Esophagus squamous epithelium (tissue), 5 donors: ENCODE measurements at regions not wholly inside any gene's neighbourhood (a gene's known extent, or its start where the extent isn't known, plus 50 kb on each side); places are given as distances from the start of the nearest gene placed in this dataset.

Experiments
- DNase-seq: peaks from one replicate; lab custom pipeline; 2025; lab: John Stamatoyannopoulos, UW
- H3K27ac ChIP-seq, 4 donors: fragments of 200-600 bp; sonication (generic); one replicate each; pipeline ENCODE4 v1.5.1; 2016 to 2019; ENCODE audit warnings: mild to moderate bottlenecking in 1 of 4
- H3K27me3 ChIP-seq, 4 donors: fragments of 200-600 bp; sonication (generic); 1 replicate in 3 of 4; 2 replicates in 1 of 4; pipeline versions ENCODE4 v1.5.1 to v1.6.0; 2017 to 2021; ENCODE audit warnings: antibody characterized with exemption in 1 of 4
- H3K36me3 ChIP-seq, 3 donors: fragments of 200-600 bp; sonication (generic); one replicate each; pipeline ENCODE4 v1.5.1; 2016 to 2019
- H3K4me1 ChIP-seq, 3 donors: fragments of 200-600 bp; sonication (generic); one replicate each; pipeline ENCODE4 v1.5.1; 2017 to 2019
- H3K4me3 ChIP-seq, 4 donors: fragments of 200-600 bp; sonication (generic); 1 replicate in 3 of 4; 2 replicates in 1 of 4; pipeline ENCODE4 v1.5.1; 2016 to 2019; ENCODE audit warnings: mild to moderate bottlenecking in 2 of 4, moderate library complexity in 1 of 4
- H3K9me3 ChIP-seq, 3 donors: fragments of 200-600 bp; sonication (generic); one replicate each; pipeline ENCODE4 v1.5.1; 2016 to 2019
- POLR2A ChIP-seq, 4 donors: fragments of 450-650 bp; IDR thresholded peaks; one replicate each; pipeline ENCODE4 v1.6.1; 2017; ENCODE audit warnings: antibody characterized with exemption in 4 of 4, mild to moderate bottlenecking in 4 of 4, moderate library complexity in 3 of 4
- WGBS, 2 donors: methylation state at CpG; one replicate each; pipeline ENCODE4 v1.1.5; 2018; 5-methylcytosine and 5-hydroxymethylcytosine counted together
- intact Hi-C: fragments of 100-400 bp; cut with DNase I; formaldehyde crosslinking; loops from one replicate; pipeline ENCODE4 v1.15.0; 2022
- TF ChIP-seq, protein P1 (sequence below), 6 experiments: fragments of 450-650 bp in 4 of 6; fragments of 200-600 bp in 2 of 6; sonication (generic) in 2 of 6; IDR thresholded peaks; one replicate each; pipeline ENCODE4 v1.5.1; 2016 to 2019; ENCODE audit warnings: antibody characterized with exemption in 6 of 6, mild to moderate bottlenecking in 4 of 6, moderate library complexity in 4 of 6
- donor health status: DM: yes; HTN: yes; CAD: no.

DNA sequence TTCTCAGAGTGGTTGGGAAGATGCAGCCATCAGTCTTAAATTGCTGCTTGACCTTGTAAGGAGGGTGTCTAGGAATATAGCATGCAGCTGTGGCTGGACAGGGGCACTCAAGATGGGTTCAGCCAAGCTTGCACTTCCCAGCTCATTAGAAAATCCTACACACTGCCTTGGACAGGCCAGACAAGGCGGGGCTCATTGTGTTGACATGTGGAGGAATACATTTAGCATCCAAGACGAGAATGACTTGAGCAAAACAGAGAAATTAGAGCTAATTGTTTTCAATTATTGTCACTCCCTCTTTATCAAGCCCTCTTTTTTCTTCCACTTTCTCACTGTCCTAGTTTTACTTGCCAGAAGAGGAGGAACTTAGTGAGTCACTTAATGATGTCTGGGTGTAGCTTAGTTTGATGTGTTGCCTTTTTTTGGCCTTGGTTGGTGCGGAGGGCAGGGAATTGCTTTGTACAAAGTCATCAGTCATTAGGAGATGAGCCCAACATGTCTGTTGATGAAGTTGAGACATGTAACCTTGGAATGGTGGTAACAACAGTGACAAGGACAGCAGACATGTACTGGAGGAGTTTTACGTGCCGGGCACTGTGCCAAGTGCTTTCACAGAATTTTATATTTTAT lies 1219.3 kb upstream of the WWC1 start:
- Histone ChIP-seq H3K36me3 (no peaks in the 10 kb centered on the region), H3K27ac (no peak overlapping the region), H3K4me3 (peak overlapping the region in 1 of 4 donors; percentile 5), H3K9me3 (no peaks in the 10 kb centered on the region), H3K27me3 (no peaks in the 10 kb centered on the region), H3K4me1 (no peaks in the 10 kb centered on the region)
- DNase-seq = no peak
- no peak for TF ChIP-seq POLR2A (IDR thresholded peaks at IDR 0.05)
- TF ChIP-seq, protein P1, sequence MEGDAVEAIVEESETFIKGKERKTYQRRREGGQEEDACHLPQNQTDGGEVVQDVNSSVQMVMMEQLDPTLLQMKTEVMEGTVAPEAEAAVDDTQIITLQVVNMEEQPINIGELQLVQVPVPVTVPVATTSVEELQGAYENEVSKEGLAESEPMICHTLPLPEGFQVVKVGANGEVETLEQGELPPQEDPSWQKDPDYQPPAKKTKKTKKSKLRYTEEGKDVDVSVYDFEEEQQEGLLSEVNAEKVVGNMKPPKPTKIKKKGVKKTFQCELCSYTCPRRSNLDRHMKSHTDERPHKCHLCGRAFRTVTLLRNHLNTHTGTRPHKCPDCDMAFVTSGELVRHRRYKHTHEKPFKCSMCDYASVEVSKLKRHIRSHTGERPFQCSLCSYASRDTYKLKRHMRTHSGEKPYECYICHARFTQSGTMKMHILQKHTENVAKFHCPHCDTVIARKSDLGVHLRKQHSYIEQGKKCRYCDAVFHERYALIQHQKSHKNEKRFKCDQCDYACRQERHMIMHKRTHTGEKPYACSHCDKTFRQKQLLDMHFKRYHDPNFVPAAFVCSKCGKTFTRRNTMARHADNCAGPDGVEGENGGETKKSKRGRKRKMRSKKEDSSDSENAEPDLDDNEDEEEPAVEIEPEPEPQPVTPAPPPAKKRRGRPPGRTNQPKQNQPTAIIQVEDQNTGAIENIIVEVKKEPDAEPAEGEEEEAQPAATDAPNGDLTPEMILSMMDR (IDR thresholded peaks at IDR 0.05) = no peak
- 39 to 51% methylated on average over 5 of the region's 5 CpGs for WGBS, 2 donors
- intact Hi-C loops = no loop called here

DNA sequence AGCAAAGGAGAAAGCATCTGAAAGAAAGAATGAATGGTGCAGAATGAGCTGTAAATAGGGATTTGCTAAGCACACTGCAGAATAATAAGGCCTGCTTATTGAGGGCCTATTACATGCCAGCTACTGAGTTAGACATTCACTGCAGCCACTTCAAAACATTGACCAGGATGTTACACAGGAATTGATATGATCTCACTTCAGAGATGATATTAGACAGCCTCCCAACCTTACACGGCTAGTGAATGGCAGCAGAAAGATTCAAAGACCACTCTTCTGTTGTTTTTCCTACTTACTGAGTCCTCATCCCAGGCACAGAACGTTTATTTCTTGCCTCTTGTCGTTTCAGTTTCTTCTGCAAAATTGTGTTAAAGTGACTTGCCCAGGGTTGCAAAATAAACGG lies 1209.9 kb upstream of the WWC1 start:
- no peak for DNase-seq
- TF ChIP-seq POLR2A (IDR thresholded peaks at IDR 0.05) = no peak
- TF ChIP-seq, protein P1 (IDR thresholded peaks at IDR 0.05) = no peak
- Histone ChIP-seq H3K9me3 (no peaks in the 10 kb centered on the region), H3K4me1 (no peaks in the 10 kb centered on the region), H3K36me3 (no peaks in the 10 kb centered on the region), H3K4me3 (no peak overlapping the region), H3K27me3 (no peaks in the 10 kb centered on the region), H3K27ac (no peak overlapping the region)
- intact Hi-C loops = no loop called here
- 24 to 27% methylated on average over 4 of the region's 4 CpGs for WGBS, 2 donors

DNA sequence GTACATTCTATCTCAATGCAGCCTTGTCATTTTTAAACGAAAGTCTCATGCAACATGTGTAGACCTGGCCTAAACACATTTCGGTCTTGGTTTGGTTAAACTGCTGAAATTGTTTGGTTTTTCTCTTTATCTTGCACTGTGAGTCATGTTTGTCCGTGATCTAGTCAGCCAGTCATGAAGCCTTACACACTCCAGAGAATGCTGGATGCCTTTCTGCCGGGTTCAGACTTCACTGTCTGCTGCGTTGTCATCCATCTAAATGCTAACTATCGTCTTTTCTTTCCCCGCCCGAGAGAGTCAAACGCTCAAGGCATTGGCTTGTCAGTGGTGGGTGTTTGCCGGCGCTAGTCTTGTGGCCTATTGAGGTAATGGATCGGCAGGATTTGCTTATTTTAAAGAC lies 1194.6 kb upstream of the WWC1 start:
- no peak overlapping the region for H3K27ac ChIP-seq
- no peaks in the 10 kb centered on the region for H3K4me1 ChIP-seq
- H3K4me3 ChIP-seq = no peak overlapping the region
- WGBS, 2 donors = 73 to 77% methylated on average over 10 to 12 of the region's 12 CpGs
- no peak for DNase-seq
- intact Hi-C loops = no loop called here
- H3K9me3 ChIP-seq = no peaks in the 10 kb centered on the region
- no peak for TF ChIP-seq POLR2A (IDR thresholded peaks at IDR 0.05)
- TF ChIP-seq, protein P1 (IDR thresholded peaks at IDR 0.05) = no peak
- H3K36me3 ChIP-seq = no peaks in the 10 kb centered on the region
- no peaks in the 10 kb centered on the region for H3K27me3 ChIP-seq

DNA sequence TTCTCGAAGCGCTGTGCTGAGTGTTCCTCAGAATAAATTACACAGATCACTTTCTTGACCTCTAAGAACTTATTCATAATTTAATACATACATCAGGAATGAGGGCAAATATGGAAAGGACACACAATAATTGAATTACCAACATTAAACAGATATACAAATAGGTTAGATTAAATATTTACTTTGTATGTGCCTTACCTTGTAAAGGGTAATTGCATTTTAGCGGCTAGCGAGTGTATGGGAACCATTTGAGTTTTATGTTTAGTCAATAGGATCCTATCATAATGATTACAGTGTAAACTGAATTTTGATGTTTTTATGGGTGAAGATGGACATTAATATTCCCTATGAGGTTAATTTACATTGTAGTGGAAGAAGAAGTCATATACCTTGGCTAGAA lies 1187.1 kb upstream of the WWC1 start:
- H3K36me3 ChIP-seq = no peaks in the 10 kb centered on the region
- WGBS, 2 donors = 89 to 95% methylated on average over 4 of the region's 4 CpGs
- no peaks in the 10 kb centered on the region for H3K27me3 ChIP-seq
- H3K9me3 ChIP-seq = no peaks in the 10 kb centered on the region
- no peak for TF ChIP-seq POLR2A (IDR thresholded peaks at IDR 0.05)
- TF ChIP-seq, protein P1 (IDR thresholded peaks at IDR 0.05) = no peak
- intact Hi-C loops = no loop called here
- no peak for DNase-seq
- no peak overlapping the region for H3K27ac ChIP-seq
- no peak overlapping the region for H3K4me3 ChIP-seq
- no peaks in the 10 kb centered on the region for H3K4me1 ChIP-seq

DNA sequence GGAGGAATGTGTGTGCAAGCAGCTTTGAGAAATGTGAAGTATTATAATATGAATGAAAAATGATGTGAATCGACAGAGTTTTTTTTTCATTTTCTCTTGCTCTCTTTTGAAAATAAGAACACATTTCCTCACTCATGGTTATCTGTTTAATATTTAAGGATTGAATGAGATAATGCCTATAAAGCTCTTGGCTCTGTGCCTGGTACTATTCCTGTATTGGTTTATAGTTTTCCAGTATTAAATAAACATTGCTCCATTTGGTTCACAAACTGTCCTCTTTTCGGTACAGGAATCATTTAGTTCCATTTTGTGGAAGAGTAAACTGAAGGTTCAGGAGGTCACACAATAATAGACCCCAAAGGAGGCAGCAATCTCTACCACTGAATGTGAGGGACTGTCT lies 1185.5 kb upstream of the WWC1 start:
- intact Hi-C loops = no loop called here
- H3K4me3 ChIP-seq = no peak overlapping the region
- 42 to 49% methylated on average over 2 of the region's 2 CpGs for WGBS, 2 donors
- no peak for DNase-seq
- H3K9me3 ChIP-seq = no peaks in the 10 kb centered on the region
- TF ChIP-seq POLR2A (IDR thresholded peaks at IDR 0.05) = no peak
- TF ChIP-seq, protein P1 (IDR thresholded peaks at IDR 0.05) = no peak
- H3K27ac ChIP-seq = no peak overlapping the region
- H3K36me3 ChIP-seq = no peaks in the 10 kb centered on the region
- no peaks in the 10 kb centered on the region for H3K27me3 ChIP-seq
- no peaks in the 10 kb centered on the region for H3K4me1 ChIP-seq
